GM23338 (cell line): ENCODE measurements at regions not wholly inside any gene's neighbourhood (a gene's known extent, or its start where the extent isn't known, plus 50 kb on each side); places are given as distances from the start of the nearest gene placed in this dataset.

ENCODE experiments used
- ATAC-seq: fragments of 200-7000 bp; cut with Tn5 transposase; 3 replicates; pipeline ENCODE4 v1.9.1; 2020
- DNase-seq: peaks from one replicate; pipeline ENCODE4 v3.0.0-alpha.2; 2015; ENCODE audit warnings: low spot score
- H2AFZ ChIP-seq: fragments of 200-600 bp; sonication (generic); 2 replicates; pipeline ENCODE4 v1.8.0; 2016; ENCODE audit warnings: antibody characterized with exemption, mild to moderate bottlenecking, moderate library complexity
- H3F3A ChIP-seq: fragments of 200-600 bp; sonication (generic); replicated peaks from 2 replicates; pipeline ENCODE4 v1.8.0; 2017; ENCODE audit warnings: antibody characterized with exemption, mixed run types, low read depth
- H3K27ac ChIP-seq: fragments of 200-600 bp; sonication (generic); 2 replicates; pipeline ENCODE4 v1.6.1; 2016; ENCODE audit warnings: low read depth
- H3K27me3 ChIP-seq: fragments of 200-600 bp; sonication (generic); 2 replicates; pipeline ENCODE4 v1.8.0; 2016; ENCODE audit warnings: mild to moderate bottlenecking, mixed run types, moderate library complexity; ENCODE audit not compliant: insufficient read depth
- H3K36me3 ChIP-seq: fragments of 200-600 bp; sonication (generic); 2 replicates; pipeline ENCODE4 v1.8.0; 2016; ENCODE audit warnings: mild to moderate bottlenecking; ENCODE audit not compliant: insufficient read depth
- H3K4me1 ChIP-seq: fragments of 200-600 bp; sonication (generic); 2 replicates; pipeline ENCODE4 v1.8.0; 2016; ENCODE audit warnings: mild to moderate bottlenecking, moderate library complexity; ENCODE audit not compliant: insufficient read depth
- H3K4me2 ChIP-seq: fragments of 200-600 bp; sonication (generic); 2 replicates; pipeline ENCODE4 v1.7.1; 2017; ENCODE audit warnings: mixed run types
- H3K4me3 ChIP-seq: fragments of 200-600 bp; sonication (generic); 2 replicates; pipeline ENCODE4 v1.6.1; 2016; ENCODE audit warnings: mixed run types
- H3K79me2 ChIP-seq: fragments of 200-600 bp; sonication (generic); replicated peaks from 2 replicates; pipeline ENCODE4 v1.8.0; 2017; ENCODE audit warnings: mild to moderate bottlenecking; ENCODE audit not compliant: insufficient read depth
- H3K9me2 ChIP-seq: fragments of 200-600 bp; sonication (generic); 2 replicates; pipeline ENCODE4 v1.8.0; 2017; ENCODE audit not compliant: insufficient read depth
- H4K20me1 ChIP-seq: fragments of 200-600 bp; sonication (generic); replicated peaks from 2 replicates; pipeline ENCODE4 v1.8.0; 2017; ENCODE audit warnings: mild to moderate bottlenecking; ENCODE audit not compliant: insufficient read depth
- H3K27ac Mint-ChIP-seq: 2 replicates; pipeline ENCODE4 v1.8.0; 2020; ENCODE audit warnings: inconsistent platforms, mild to moderate bottlenecking, moderate library complexity, mixed read lengths
- H3K27me3 Mint-ChIP-seq: 3 replicates; pipeline ENCODE4 v1.8.0; 2022; ENCODE audit warnings: low read depth, mild to moderate bottlenecking, moderate library complexity, mixed read lengths, inconsistent platforms; ENCODE audit not compliant: insufficient read depth, poor library complexity
- H3K36me3 Mint-ChIP-seq: 3 replicates; pipeline ENCODE4 v1.8.0; 2021; ENCODE audit warnings: low read depth, mild to moderate bottlenecking, inconsistent platforms, moderate library complexity, mixed read lengths
- H3K4me1 Mint-ChIP-seq: 3 replicates; pipeline ENCODE4 v1.8.0; 2020; ENCODE audit warnings: mild to moderate bottlenecking, inconsistent platforms, mixed read lengths
- H3K4me3 Mint-ChIP-seq: 3 replicates; pipeline ENCODE4 v1.8.0; 2021; ENCODE audit warnings: moderate library complexity, mild to moderate bottlenecking, inconsistent platforms, mixed read lengths
- H3K9me3 Mint-ChIP-seq: 3 replicates; pipeline ENCODE4 v1.8.0; 2020; ENCODE audit warnings: moderate library complexity, mild to moderate bottlenecking, inconsistent platforms, mixed read lengths
- CTCF ChIP-seq, 2 experiments: fragments of 200-600 bp in 1 of 2; sonication (generic) in 1 of 2; conservative IDR thresholded peaks; 2 replicates each; pipeline versions ENCODE4 v1.5.1 to v1.6.1; 2016 to 2017; ENCODE audit warnings: antibody characterized with exemption in 2 of 2, low read depth in 2 of 2, mild to moderate bottlenecking in 2 of 2, moderate library complexity in 1 of 2
- POLR2AphosphoS5 ChIP-seq: IDR thresholded peaks from 2 replicates; pipeline ENCODE4 v1.6.1; 2016; ENCODE audit warnings: antibody characterized with exemption, low read depth
- STAT1 ChIP-seq: IDR thresholded peaks from one replicate; pipeline ENCODE4 v1.6.1; 2016; ENCODE audit warnings: antibody characterized with exemption; ENCODE audit not compliant: unreplicated experiment
- ZNF114 ChIP-seq: fragments of 250-450 bp; sonication (Bioruptor Pico); IDR thresholded peaks from 2 replicates; pipeline ENCODE4 v1.5.0; 2020; ENCODE audit warnings: mild to moderate bottlenecking, moderate library complexity
- ZNF331 ChIP-seq: fragments of 250-450 bp; sonication (Bioruptor Pico); IDR thresholded peaks from 2 replicates; pipeline ENCODE4 v1.5.0; 2020; ENCODE audit warnings: low read depth, mild to moderate bottlenecking, moderate library complexity
- TF ChIP-seq, protein P1 (sequence below): fragments of 250-450 bp; sonication (Bioruptor Pico); IDR thresholded peaks from 2 replicates; pipeline ENCODE4 v1.5.0; 2020; ENCODE audit warnings: mild to moderate bottlenecking, moderate library complexity

- no peak for TF ChIP-seq CTCF (conservative IDR thresholded peaks at IDR 0.05; ENCODE audit: low read depth in 2 of 2)
Measured at GRCh38 chr12:97051341-97051740, 144.3 kb downstream of the NEDD1 start (continued).

- Histone ChIP-seq H3K36me3 (no peaks in the 10 kb centered on the region), H3K79me2 (no peaks in the 10 kb centered on the region), H3K27me3 (no peaks in the 10 kb centered on the region), H3K4me3 (no peak overlapping the region), H4K20me1 (no peaks in the 10 kb centered on the region), H3K4me1 (no peaks in the 10 kb centered on the region), H3K9me2 (0 out of 2 replicates have a peak, but pooled peaks cover 3% of the 10 kb centered on the region), H3K27ac (no peak overlapping the region), H3K4me2 (no peak overlapping the region), H3F3A (no peaks in the 10 kb centered on the region), H2AFZ (no peak overlapping the region)
- no peak for TF ChIP-seq ZNF114
- TF ChIP-seq, protein P1, sequence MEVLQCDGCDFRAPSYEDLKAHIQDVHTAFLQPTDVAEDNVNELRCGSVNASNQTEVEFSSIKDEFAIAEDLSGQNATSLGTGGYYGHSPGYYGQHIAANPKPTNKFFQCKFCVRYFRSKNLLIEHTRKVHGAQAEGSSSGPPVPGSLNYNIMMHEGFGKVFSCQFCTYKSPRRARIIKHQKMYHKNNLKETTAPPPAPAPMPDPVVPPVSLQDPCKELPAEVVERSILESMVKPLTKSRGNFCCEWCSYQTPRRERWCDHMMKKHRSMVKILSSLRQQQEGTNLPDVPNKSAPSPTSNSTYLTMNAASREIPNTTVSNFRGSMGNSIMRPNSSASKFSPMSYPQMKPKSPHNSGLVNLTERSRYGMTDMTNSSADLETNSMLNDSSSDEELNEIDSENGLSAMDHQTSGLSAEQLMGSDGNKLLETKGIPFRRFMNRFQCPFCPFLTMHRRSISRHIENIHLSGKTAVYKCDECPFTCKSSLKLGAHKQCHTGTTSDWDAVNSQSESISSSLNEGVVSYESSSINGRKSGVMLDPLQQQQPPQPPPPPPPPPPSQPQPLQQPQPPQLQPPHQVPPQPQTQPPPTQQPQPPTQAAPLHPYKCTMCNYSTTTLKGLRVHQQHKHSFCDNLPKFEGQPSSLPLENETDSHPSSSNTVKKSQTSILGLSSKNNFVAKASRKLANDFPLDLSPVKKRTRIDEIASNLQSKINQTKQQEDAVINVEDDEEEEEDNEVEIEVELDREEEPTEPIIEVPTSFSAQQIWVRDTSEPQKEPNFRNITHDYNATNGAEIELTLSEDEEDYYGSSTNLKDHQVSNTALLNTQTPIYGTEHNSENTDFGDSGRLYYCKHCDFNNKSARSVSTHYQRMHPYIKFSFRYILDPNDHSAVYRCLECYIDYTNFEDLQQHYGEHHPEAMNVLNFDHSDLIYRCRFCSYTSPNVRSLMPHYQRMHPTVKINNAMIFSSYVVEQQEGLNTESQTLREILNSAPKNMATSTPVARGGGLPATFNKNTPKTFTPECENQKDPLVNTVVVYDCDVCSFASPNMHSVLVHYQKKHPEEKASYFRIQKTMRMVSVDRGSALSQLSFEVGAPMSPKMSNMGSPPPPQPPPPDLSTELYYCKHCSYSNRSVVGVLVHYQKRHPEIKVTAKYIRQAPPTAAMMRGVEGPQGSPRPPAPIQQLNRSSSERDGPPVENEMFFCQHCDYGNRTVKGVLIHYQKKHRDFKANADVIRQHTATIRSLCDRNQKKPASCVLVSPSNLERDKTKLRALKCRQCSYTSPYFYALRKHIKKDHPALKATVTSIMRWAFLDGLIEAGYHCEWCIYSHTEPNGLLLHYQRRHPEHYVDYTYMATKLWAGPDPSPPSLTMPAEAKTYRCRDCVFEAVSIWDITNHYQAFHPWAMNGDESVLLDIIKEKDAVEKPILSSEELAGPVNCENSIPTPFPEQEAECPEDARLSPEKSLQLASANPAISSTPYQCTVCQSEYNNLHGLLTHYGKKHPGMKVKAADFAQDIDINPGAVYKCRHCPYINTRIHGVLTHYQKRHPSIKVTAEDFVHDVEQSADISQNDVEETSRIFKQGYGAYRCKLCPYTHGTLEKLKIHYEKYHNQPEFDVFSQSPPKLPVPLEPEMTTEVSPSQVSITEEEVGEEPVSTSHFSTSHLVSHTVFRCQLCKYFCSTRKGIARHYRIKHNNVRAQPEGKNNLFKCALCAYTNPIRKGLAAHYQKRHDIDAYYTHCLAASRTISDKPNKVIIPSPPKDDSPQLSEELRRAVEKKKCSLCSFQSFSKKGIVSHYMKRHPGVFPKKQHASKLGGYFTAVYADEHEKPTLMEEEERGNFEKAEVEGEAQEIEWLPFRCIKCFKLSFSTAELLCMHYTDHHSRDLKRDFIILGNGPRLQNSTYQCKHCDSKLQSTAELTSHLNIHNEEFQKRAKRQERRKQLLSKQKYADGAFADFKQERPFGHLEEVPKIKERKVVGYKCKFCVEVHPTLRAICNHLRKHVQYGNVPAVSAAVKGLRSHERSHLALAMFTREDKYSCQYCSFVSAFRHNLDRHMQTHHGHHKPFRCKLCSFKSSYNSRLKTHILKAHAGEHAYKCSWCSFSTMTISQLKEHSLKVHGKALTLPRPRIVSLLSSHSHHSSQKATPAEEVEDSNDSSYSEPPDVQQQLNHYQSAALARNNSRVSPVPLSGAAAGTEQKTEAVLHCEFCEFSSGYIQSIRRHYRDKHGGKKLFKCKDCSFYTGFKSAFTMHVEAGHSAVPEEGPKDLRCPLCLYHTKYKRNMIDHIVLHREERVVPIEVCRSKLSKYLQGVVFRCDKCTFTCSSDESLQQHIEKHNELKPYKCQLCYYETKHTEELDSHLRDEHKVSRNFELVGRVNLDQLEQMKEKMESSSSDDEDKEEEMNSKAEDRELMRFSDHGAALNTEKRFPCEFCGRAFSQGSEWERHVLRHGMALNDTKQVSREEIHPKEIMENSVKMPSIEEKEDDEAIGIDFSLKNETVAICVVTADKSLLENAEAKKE (CRISPR knock-in tag): no peak
- no peak for TF ChIP-seq POLR2AphosphoS5
- no peak for TF ChIP-seq STAT1
- no peak for TF ChIP-seq ZNF331 (CRISPR knock-in tag)
- Mint-ChIP-seq H3K27ac (no peak overlapping the region), H3K9me3 (peaks cover 11% of the 10 kb centered on the region), H3K4me1 (peaks cover 15% of the 10 kb centered on the region), H3K4me3 (no peak overlapping the region), H3K27me3 (no peaks in the 10 kb centered on the region), H3K36me3 (peaks cover 5% of the 10 kb centered on the region; the same call in 1 of the 3 replicates)
- DNase-seq (peak; percentile 6), ATAC-seq (no peak)
Measured at GRCh38 chr12:97061171-97061570, 154.1 kb downstream of the NEDD1 start.
